H9 (cell line): ENCODE measurements at regions not wholly inside any gene's neighbourhood (a gene's known extent, or its start where the extent isn't known, plus 50 kb on each side); places are given as distances from the start of the nearest gene placed in this dataset.

Experiments
- DNase-seq: peaks from one replicate; pipeline ENCODE4 v3.0.0-alpha.2; 2017
- H2AFZ ChIP-seq: one replicate; pipeline ENCODE4 v1.6.1; 2013; ENCODE audit warnings: mild to moderate bottlenecking, low read length, control low read depth, moderate library complexity
- H2AK5ac ChIP-seq: 2 replicates; pipeline ENCODE4 v1.6.1; 2013; ENCODE audit warnings: low read length, control low read depth, mixed read lengths; ENCODE audit not compliant: insufficient read length
- H2BK120ac ChIP-seq: one replicate; pipeline ENCODE4 v1.6.1; 2013; ENCODE audit warnings: low read depth, mild to moderate bottlenecking, low read length, control low read depth, inconsistent platforms; ENCODE audit not compliant: poor library complexity, severe bottlenecking
- H2BK12ac ChIP-seq: 2 replicates; pipeline ENCODE4 v1.6.1; 2013; ENCODE audit warnings: low read length, control low read depth, mixed read lengths, low read depth; ENCODE audit not compliant: insufficient read length
- H2BK15ac ChIP-seq: 2 replicates; pipeline ENCODE4 v1.6.1; 2013; ENCODE audit warnings: low read depth, low read length, control low read depth
- H2BK20ac ChIP-seq: one replicate; pipeline ENCODE4 v1.6.1; 2013; ENCODE audit warnings: low read depth, mild to moderate bottlenecking, low read length, control low read depth, inconsistent platforms; ENCODE audit not compliant: poor library complexity, severe bottlenecking
- H2BK5ac ChIP-seq: 2 replicates; pipeline ENCODE4 v1.6.1; 2013; ENCODE audit warnings: low read length, control low read depth, mixed read lengths; ENCODE audit not compliant: insufficient read length
- H3K14ac ChIP-seq: 2 replicates; pipeline ENCODE4 v1.6.1; 2013; ENCODE audit warnings: low read length, control low read depth; ENCODE audit not compliant: insufficient read depth
- H3K18ac ChIP-seq: 2 replicates; pipeline ENCODE4 v1.6.1; 2013; ENCODE audit warnings: low read depth, mild to moderate bottlenecking, mixed read lengths, low read length, control low read depth; ENCODE audit not compliant: insufficient read length
- H3K23ac ChIP-seq: 2 replicates; pipeline ENCODE4 v1.6.1; 2013; ENCODE audit warnings: low read length, control low read depth, mixed read lengths, low read depth; ENCODE audit not compliant: insufficient read length
- H3K23me2 ChIP-seq: 2 replicates; pipeline ENCODE4 v1.6.1; 2013; ENCODE audit warnings: low read depth, mild to moderate bottlenecking, mixed read lengths, low read length, control low read depth; ENCODE audit not compliant: insufficient read length, poor library complexity, severe bottlenecking
- H3K27ac ChIP-seq: 2 replicates; pipeline ENCODE4 v1.5.1; 2013; ENCODE audit warnings: low read length, control low read depth, mixed read lengths, low read depth; ENCODE audit not compliant: insufficient read length
- H3K27me3 ChIP-seq: 2 replicates; pipeline ENCODE4 v1.6.1; 2013; ENCODE audit warnings: low read length, control low read depth, inconsistent platforms; ENCODE audit not compliant: insufficient read depth
- H3K4ac ChIP-seq: 2 replicates; pipeline ENCODE4 v1.6.1; 2013; ENCODE audit warnings: low read depth, mild to moderate bottlenecking, control low read depth, inconsistent platforms, low read length, moderate library complexity
- H3K4me1 ChIP-seq: 2 replicates; pipeline ENCODE4 v1.6.1; 2013; ENCODE audit warnings: low read length, control low read depth, inconsistent platforms; ENCODE audit not compliant: insufficient read depth
- H3K4me2 ChIP-seq: 2 replicates; pipeline ENCODE4 v1.6.1; 2013; ENCODE audit warnings: low read length, control low read depth, mixed read lengths; ENCODE audit not compliant: insufficient read length, insufficient read depth
- H3K56ac ChIP-seq: 2 replicates; pipeline ENCODE4 v1.6.1; 2013; ENCODE audit warnings: low read depth, mild to moderate bottlenecking, mixed read lengths, low read length, control low read depth; ENCODE audit not compliant: insufficient read length
- H3K79me1 ChIP-seq: 2 replicates; pipeline ENCODE4 v1.6.1; 2013; ENCODE audit warnings: low read depth, mild to moderate bottlenecking, moderate library complexity, low read length, control low read depth, inconsistent platforms; ENCODE audit not compliant: insufficient read depth, poor library complexity, severe bottlenecking
- H3K79me2 ChIP-seq: 2 replicates; pipeline ENCODE4 v1.6.1; 2013; ENCODE audit warnings: low read length, control low read depth, inconsistent platforms; ENCODE audit not compliant: insufficient read depth
- H3K9ac ChIP-seq: 2 replicates; pipeline ENCODE4 v1.6.1; 2013; ENCODE audit warnings: low read length, control low read depth, mixed read lengths; ENCODE audit not compliant: insufficient read length; ENCODE audit errors: extremely low read depth
- H3K9me3 ChIP-seq: one replicate; pipeline ENCODE4 v1.6.1; 2013; ENCODE audit warnings: low read depth, low read length, inconsistent platforms; ENCODE audit not compliant: control insufficient read depth
- H3T11ph ChIP-seq: one replicate; pipeline ENCODE4 v1.6.1; 2013; ENCODE audit warnings: mild to moderate bottlenecking, low read length, control low read depth, inconsistent platforms
- H4K20me1 ChIP-seq: one replicate; pipeline ENCODE4 v1.6.1; 2013; ENCODE audit not compliant: control insufficient read depth, insufficient read length, insufficient read depth
- H4K5ac ChIP-seq: 2 replicates; pipeline ENCODE4 v1.6.1; 2013; ENCODE audit warnings: low read depth, mild to moderate bottlenecking, mixed read lengths, low read length, control low read depth; ENCODE audit not compliant: insufficient read length
- H4K8ac ChIP-seq: replicated peaks from 2 replicates; pipeline ENCODE4 v1.6.1; 2013; ENCODE audit warnings: low read length, control low read depth, mixed read lengths, low read depth; ENCODE audit not compliant: insufficient read length
- H4K91ac ChIP-seq: 2 replicates; pipeline ENCODE4 v1.6.1; 2013; ENCODE audit warnings: low read depth, mild to moderate bottlenecking, moderate library complexity, mixed read lengths, low read length, control low read depth; ENCODE audit not compliant: insufficient read length
- H3K27ac Mint-ChIP-seq, 3 experiments: 2 replicates in 2 of 3; 3 replicates in 1 of 3; pipeline ENCODE4 v1.8.0; 2020 to 2021; ENCODE audit warnings: mixed read lengths in 3 of 3, mild to moderate bottlenecking in 1 of 3, moderate library complexity in 1 of 3
- H3K27me3 Mint-ChIP-seq: 2 replicates; pipeline ENCODE4 v1.8.0; 2021; ENCODE audit warnings: low read depth, mild to moderate bottlenecking, moderate library complexity, mixed read lengths
- H3K36me3 Mint-ChIP-seq, 3 experiments: 2 replicates in 2 of 3; 3 replicates in 1 of 3; pipeline ENCODE4 v1.8.0; 2020 to 2021; ENCODE audit warnings: low read depth in 3 of 3, mixed read lengths in 3 of 3; ENCODE audit not compliant: insufficient read depth in 1 of 3
- H3K4me1 Mint-ChIP-seq, 2 experiments: 2 replicates each; pipeline ENCODE4 v1.8.0; 2020; ENCODE audit warnings: mixed read lengths in 2 of 2
- H3K4me3 Mint-ChIP-seq, 2 experiments: 2 replicates in 1 of 2; 3 replicates in 1 of 2; pipeline ENCODE4 v1.8.0; 2020 to 2021; ENCODE audit warnings: mild to moderate bottlenecking in 2 of 2, mixed read lengths in 2 of 2, moderate library complexity in 1 of 2
- H3K9me3 Mint-ChIP-seq, 2 experiments: 2 replicates in 1 of 2; 3 replicates in 1 of 2; pipeline ENCODE4 v1.8.0; 2020; ENCODE audit warnings: mild to moderate bottlenecking in 2 of 2, mixed read lengths in 2 of 2, moderate library complexity in 1 of 2
- CTCF ChIP-seq: fragments of 200-600 bp; sonication (generic); conservative IDR thresholded peaks from 3 replicates; pipeline ENCODE4 v1.8.0; 2021; ENCODE audit warnings: antibody characterized with exemption, mild to moderate bottlenecking
- WGBS: extraction: QIAGEN DNeasy Blood & Tissue Kit; methylation state at CpG from one replicate; pipeline ENCODE4 v1.1.7; 2013; ENCODE audit warnings: missing lambda C conversion rate, low lambda C conversion rate, mixed read lengths; ENCODE audit not compliant: insufficient read length; ENCODE audit errors: extremely low coverage; 5-methylcytosine and 5-hydroxymethylcytosine counted together

GRCh38 chr5:114940709-114941108 lies 229.0 kb downstream of the TRIM36 start:
- H3K9me3 Mint-ChIP-seq, result peaks cover 43 to 45% of the 10 kb centered on the region in 2 experiments
- no peak overlapping the region for H3T11ph ChIP-seq
- no peak overlapping the region for H2BK120ac ChIP-seq
- H3K27me3 Mint-ChIP-seq, result no peaks in the 10 kb centered on the region
- no peak overlapping the region for H3K18ac ChIP-seq
- H3K23me2 ChIP-seq, result no peaks in the 10 kb centered on the region
- no peaks in the 10 kb centered on the region for H3K27me3 ChIP-seq
- H3K79me1 ChIP-seq, result no peaks in the 10 kb centered on the region
- H2AFZ ChIP-seq, result no peak overlapping the region
- no peak overlapping the region for H3K4me3 Mint-ChIP-seq
- no peaks in the 10 kb centered on the region for H3K4me1 Mint-ChIP-seq
- no peak overlapping the region for H3K23ac ChIP-seq
- no peak overlapping the region for H2BK12ac ChIP-seq
- H3K14ac ChIP-seq, result no peak overlapping the region
- H4K20me1 ChIP-seq, result no peaks in the 10 kb centered on the region
- DNase-seq, result no peak
- H3K9me3 ChIP-seq, result peaks cover 8% of the 10 kb centered on the region
- no peak overlapping the region for H2BK5ac ChIP-seq
- H2AK5ac ChIP-seq, result no peak overlapping the region
- no peak overlapping the region for H3K4me2 ChIP-seq
- no peak overlapping the region for H2BK20ac ChIP-seq
- no peak overlapping the region for H3K27ac ChIP-seq
- no peak overlapping the region for H4K8ac ChIP-seq
- no peaks in the 10 kb centered on the region for H3K4me1 ChIP-seq
- H3K79me2 ChIP-seq, result no peaks in the 10 kb centered on the region
- no peak overlapping the region for H2BK15ac ChIP-seq
- H3K27ac Mint-ChIP-seq, result no peak overlapping the region
- WGBS, result no CpG with 5 or more reads among the region's 1 CpG
- no peak for TF ChIP-seq CTCF
- H3K9ac ChIP-seq, result no peak overlapping the region
- no peak overlapping the region for H4K5ac ChIP-seq
- no peak overlapping the region for H3K56ac ChIP-seq
- H4K91ac ChIP-seq, result no peak overlapping the region
- no peak overlapping the region for H3K4ac ChIP-seq
- H3K36me3 Mint-ChIP-seq, result peaks cover 11 to 38% (median 12%) of the 10 kb centered on the region in 3 experiments
